Amniotic epithelial cell (primary cell): ENCODE measurements at regions not wholly inside any gene's neighbourhood (a gene's known extent, or its start where the extent isn't known, plus 50 kb on each side); places are given as distances from the start of the nearest gene placed in this dataset.

Experiments used
- DNase-seq: peaks from one replicate; pipeline ENCODE4 v3.0.0-alpha.2; 2010; ENCODE audit warnings: low read depth

DNA sequence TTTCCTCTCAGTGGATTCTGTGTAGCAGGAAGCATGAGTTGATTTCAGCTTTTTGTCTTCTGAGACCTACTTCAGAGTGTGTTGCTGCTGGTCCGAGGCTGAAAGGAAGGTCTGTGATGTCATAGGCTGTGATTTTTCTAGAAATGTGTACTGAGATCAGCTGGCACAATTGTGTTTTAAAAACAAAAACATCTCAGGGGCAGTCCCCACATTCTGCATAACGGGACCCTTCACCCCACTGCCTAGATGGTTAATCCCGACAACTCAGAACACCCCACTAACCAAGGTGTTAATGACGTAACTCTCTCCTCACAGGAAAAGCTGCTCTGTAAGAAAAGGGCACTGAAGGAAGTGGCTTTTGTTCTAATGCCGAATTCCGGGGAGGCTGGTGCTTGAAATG is 59.8 kb upstream of the PPP2R5A start:
- no peak for DNase-seq

GRCh38 chr1:212225871-212226302 is 59.3 kb upstream of the PPP2R5A start:
- DNase-seq: no peak

DNA sequence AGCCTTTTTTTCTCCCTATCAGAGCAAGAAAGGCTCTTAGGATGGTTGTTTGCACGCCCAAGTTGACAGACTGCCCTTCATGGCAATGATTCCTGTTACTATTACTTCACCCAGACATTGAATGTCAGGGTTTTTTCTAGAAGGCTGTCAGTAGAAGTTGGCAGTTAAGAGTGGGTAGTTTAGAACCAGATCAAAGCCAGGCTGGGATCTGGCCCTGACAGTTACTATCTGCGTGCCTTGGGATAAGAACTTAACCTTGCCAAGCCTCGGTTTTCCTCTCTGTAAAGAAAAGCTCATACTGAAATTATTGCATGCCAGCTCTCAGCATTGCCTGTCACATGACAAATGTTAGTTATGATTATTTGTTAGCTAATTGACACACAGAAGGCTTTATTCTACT is 58.7 kb upstream of the PPP2R5A start:
- no peak for DNase-seq

GRCh38 chr1:212228076-212228475 is 57.1 kb upstream of the PPP2R5A start:
- DNase-seq: no peak

DNA sequence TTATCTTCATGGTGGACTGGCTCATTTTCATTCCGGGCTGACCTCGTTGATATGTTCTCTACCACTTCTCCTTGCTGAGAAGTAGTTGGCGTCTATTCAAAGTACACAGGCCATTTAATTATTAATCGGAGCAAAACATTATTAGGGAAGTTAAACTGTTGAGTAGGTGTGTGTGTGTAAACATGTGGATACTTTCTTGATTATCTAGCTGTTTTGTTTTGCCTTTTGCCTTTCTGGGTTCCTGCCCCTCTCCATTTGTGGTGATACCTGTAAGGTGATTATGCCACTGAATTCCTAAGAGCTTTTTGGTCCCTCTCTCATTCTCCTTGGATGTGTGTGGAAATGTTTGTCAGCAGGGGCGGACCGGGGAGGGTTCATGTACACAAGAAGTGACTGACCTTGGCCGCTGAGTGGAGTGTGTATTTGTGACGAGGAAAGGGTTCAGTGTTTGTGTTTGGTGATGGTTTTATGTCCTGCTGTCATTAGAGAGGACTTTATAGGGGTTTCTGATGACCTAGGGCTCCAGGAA is 56.6 kb upstream of the PPP2R5A start:
- DNase-seq: no peak

DNA sequence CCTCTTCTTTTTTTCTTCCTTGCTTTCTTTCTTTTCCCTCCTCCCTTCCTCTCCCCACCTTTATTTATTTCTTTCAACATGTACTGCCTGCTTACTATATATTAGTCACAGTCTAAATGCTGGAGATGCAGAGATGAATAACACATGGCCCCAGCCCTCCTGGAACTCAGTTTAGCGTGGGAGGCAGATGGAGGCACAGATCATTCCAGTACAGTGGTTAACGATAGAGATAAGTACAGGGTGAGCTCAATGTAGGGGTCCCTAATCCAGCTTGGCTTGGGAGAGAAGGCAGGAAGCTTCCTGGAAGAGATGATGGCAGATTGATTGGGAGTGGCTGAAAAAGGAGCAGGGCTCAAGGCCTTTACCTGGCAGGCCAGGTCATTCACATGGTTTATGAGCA is 55.6 kb upstream of the PPP2R5A start:
- peak; percentile 98 for DNase-seq

GRCh38 chr1:212230329-212230728 is 54.9 kb upstream of the PPP2R5A start:
- DNase-seq: peak; percentile 41

DNA sequence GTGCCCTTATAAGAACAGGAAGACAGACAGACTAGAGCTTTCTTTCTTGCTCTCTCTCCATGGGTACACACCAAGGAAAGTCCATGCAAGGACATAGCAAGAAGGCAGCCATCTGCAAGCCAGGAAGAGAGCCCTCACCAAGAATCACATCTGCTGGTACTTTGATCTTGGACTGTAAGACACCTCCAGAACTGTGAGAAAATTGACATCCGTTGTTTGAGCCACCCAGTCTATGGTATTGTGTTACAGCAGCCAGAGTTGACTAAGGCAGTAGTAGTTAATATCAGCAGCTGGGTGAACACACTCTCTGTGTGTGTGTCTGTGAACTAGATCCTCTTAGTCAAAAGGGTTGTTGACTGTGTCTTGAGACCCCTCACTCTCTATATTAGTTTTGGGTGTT is 53.8 kb upstream of the PPP2R5A start:
- no peak for DNase-seq

GRCh38 chr1:212232090-212232489 is 53.1 kb upstream of the PPP2R5A start:
- no peak for DNase-seq

DNA sequence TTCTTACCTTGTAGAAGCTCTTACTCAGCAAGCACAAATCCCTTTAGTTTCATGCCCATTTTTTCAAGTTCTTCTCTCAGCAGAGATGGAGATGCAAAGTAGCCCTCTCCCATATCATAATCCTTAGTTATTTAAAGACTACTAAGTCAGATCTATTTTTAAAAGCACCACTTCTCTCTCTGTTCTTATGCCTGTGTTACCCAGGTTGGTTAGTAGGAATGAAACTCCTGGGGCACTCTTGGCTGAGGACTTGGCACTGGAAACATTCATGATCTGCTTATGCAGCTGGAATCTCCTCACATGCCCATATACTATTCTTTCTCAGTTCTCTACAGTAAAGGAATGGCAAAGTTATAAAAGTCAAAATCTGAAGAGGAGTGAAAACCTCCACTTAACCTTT is 51.9 kb upstream of the PPP2R5A start:
- DNase-seq: no peak

DNA sequence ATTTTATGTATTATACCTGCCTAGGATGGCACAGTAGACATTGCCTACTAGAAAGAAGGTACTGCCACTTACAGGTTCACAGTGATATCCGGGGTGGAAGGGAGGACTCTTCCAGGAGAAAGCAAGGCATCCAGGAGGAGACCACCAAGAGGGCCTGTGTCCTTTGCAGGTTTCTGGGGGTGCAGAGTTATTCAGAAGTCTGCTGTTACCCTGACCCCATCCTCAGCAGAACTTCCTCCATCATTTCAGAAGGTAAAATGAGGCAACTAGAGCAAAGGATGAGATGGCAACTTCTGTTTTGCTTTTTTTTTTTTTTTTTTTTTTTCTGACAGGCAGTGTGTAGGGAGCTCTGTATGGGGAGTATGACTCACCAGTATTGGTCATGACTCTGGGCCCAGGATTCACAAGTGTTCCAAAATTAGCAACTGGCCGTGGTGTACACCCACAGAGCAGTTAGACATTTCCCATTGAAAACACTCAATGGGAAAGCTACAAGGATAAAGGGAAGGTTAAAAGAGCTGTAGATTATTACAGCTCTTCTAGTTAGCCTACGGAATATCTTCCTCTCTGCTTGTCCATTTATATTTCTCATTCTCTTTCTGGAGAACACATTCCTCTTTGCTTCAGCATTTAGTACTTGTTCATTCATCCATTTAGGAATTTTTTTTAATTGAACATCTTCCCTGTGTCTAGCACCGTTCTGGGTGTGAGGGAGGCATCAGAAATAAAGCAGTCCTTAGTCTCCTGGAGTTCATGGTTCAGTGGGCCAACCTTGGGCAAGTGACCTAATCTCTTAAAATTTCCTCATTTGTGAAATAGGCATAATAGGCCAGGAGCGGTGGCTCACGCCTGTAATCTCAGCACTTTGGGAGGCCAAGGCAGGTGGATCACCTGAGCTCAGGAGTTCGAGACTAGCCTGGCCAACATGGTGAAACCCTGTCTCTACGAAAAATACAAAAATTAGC is 50.5 kb upstream of the PPP2R5A start:
- peak; percentile 95 for DNase-seq
